ENCODE measurements at regions not wholly inside any gene's neighbourhood (a gene's known extent, or its start where the extent isn't known, plus 50 kb on each side); places are given as distances from the start of the nearest gene placed in this dataset.
"Not testable (repeated sequence)": the region's sequence is repeated elsewhere in the genome, so short reads cannot be mapped to it uniquely, and the experiment has no call there.

DNA sequence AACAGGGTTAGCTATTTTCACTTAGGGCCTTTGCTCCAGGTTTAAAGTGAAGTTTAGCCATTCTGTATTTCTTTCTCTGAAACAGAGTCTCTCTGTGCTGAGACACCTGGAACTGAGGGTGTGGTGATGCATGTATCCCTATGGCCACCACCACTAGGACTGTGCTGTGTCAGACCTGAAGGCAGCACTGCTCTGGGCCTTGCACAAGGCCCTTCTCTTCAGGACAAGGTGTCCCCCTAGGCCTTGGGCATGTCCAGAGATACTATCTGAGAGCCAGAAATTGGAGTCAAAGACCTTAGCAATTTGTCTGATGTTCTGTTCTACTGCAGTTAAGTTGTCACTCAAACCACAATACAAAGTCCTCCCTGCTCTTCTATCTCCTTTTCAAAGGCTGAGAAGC lies 1649.2 kb downstream of the AMY1C start:
- Mint-ChIP-seq H3K36me3 (no peaks in the 10 kb centered on the region), H3K9me3 (peaks cover 2 to 6% of the 10 kb centered on the region in 2 donors), H3K4me1 (no peaks in the 10 kb centered on the region), H3K4me3 (no peak overlapping the region), H3K27me3 (no peaks in the 10 kb centered on the region), H3K27ac (no peak overlapping the region)
- DNase-seq (no peak), ATAC-seq (replicated peaks) (no peak)

DNA sequence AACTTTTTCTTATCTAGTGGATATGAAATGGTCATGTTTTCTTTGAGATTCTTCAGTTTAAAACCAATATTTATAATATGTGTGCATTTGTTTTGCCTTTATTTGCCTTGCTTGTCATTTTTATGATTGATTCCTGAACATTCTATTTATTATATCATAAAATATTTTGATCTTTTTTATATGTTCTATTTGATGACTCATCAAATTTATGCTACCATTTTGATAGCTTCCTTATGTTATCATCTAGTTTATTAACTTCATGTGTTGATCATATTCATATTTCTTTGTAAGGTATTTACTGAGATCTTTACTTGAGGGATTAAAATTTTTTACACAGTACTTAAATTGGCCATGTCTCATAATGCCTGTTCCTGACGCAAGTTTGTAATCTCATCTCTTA lies 1650.0 kb downstream of the AMY1C start:
- no peak for DNase-seq
- Mint-ChIP-seq H3K27me3 (no peaks in the 10 kb centered on the region), H3K36me3 (no peaks in the 10 kb centered on the region), H3K9me3 (peaks cover under 1 to 2% of the 10 kb centered on the region in 2 donors), H3K4me3 (no peak overlapping the region), H3K27ac (no peak overlapping the region), H3K4me1 (no peaks in the 10 kb centered on the region)
- ATAC-seq (replicated peaks), result no peak

DNA sequence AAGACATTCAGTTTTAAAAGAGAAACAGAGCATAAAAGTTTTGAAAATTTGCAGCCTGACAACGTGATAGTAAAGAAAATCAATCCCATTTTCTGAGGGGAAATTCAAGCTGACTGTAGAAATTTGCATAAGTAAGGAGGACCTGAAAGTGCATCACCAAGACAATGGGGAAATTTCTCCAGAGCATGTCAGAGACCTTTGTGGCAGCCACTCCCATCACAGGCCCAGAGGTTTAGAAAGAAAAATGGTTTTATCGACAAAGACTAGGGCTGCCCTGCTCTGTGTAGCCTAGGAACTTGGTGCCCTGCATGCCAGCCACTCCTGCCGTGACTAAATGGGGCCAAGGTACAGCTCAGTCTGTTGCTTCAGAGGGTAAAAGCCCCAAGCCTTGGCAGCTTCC lies 1640.2 kb upstream of the PRMT6 start:
- Mint-ChIP-seq H3K4me3 (no peak overlapping the region), H3K27me3 (no peaks in the 10 kb centered on the region), H3K4me1 (no peaks in the 10 kb centered on the region), H3K27ac (no peak overlapping the region), H3K9me3 (peaks cover 0 to 7% of the 10 kb centered on the region in 2 donors), H3K36me3 (no peaks in the 10 kb centered on the region)
- no peak for DNase-seq
- ATAC-seq (replicated peaks), result no peak

DNA sequence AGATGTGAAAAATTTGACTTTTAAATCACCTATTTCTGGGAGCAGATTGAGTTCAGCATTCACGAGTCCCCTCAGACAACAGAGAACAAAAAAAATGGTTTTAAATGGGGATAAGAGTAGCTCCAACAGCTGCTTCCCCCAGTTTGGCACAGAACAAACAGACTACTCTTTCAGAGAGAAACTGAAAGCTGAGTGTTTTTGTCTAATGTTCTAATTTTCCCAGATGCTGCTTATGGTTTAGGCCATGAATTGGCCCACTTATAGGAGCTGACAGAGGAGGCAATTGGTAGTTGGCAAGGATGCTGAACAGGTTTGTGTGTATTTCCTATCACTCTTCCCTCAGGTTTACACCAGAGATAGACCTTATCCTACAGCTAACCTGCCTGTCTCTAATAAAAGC lies 1637.4 kb upstream of the PRMT6 start:
- DNase-seq, result no peak
- H3K27me3 Mint-ChIP-seq, result no peaks in the 10 kb centered on the region
- H3K9me3 Mint-ChIP-seq, result peaks cover 0 to 5% of the 10 kb centered on the region in 2 donors
- H3K4me1 Mint-ChIP-seq, result no peaks in the 10 kb centered on the region
- no peak overlapping the region for H3K4me3 Mint-ChIP-seq
- H3K27ac Mint-ChIP-seq, result no peak overlapping the region
- no peak for ATAC-seq (replicated peaks)
- no peaks in the 10 kb centered on the region for H3K36me3 Mint-ChIP-seq

DNA sequence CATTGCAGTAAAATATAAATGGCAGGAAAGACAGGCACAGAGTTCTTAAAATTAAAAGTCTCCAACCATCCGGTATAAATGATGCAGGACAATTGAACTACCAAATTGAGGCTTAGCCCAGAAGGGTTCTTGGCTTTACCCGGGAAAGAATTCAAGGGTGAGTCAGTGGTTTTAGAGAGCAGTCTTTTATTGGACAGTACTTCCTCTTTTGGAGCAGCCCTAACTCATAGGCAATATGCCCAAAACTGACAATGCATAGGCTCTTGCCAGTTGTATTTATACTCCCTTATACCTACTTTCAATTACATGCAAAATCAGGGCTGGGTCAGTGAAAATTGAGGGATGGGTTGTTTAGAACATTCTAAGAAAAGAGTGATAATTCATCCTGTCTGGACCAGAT lies 1628.9 kb upstream of the PRMT6 start:
- H3K4me3 Mint-ChIP-seq, result no peak overlapping the region
- ATAC-seq (replicated peaks), result no peak
- no peaks in the 10 kb centered on the region for H3K27me3 Mint-ChIP-seq
- H3K27ac Mint-ChIP-seq, result no peak overlapping the region
- no peaks in the 10 kb centered on the region for H3K4me1 Mint-ChIP-seq
- peaks cover 0 to 2% of the 10 kb centered on the region in 2 donors for H3K9me3 Mint-ChIP-seq
- DNase-seq, result no peak
- H3K36me3 Mint-ChIP-seq, result no peaks in the 10 kb centered on the region

DNA sequence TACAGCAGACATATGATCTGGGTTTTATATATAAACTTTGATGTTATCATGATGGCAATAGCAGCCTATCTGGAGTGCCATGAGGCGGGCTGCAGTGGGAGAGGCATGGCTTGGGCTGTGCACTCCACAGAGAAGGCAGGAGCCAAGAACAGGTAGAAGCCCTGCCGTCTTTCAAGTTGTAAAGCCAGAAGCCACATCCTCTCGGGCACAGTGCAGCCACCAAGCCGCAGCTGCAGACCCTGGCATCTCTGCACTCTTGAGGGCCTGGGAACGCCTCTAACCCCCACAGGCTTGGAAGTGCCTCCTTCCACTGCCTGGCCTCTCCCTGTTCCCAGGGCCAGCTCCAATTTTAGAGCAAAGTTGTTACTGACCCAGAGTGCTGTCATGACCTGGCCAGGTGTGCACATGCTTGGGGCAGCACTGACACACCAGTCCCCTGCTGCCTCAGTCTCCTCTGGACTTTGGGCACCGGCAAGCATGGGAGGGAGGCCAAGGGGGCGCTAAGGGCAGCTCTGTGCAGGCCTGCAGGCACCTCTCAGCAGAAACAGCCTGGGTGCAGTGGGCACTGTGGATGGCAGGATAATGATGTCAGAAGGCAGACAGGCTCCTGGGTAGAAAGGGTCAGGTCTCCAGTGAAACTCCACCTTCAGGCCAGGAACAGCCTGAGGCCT lies 1619.8 kb upstream of the PRMT6 start:
- Mint-ChIP-seq H3K27me3 (no peaks in the 10 kb centered on the region), H3K36me3 (no peaks in the 10 kb centered on the region), H3K9me3 (peaks cover 0 to 6% of the 10 kb centered on the region in 2 donors), H3K27ac (no peak overlapping the region), H3K4me3 (no peak overlapping the region), H3K4me1 (no peaks in the 10 kb centered on the region)
- DNase-seq, result no peak
- no peak for ATAC-seq (replicated peaks)

DNA sequence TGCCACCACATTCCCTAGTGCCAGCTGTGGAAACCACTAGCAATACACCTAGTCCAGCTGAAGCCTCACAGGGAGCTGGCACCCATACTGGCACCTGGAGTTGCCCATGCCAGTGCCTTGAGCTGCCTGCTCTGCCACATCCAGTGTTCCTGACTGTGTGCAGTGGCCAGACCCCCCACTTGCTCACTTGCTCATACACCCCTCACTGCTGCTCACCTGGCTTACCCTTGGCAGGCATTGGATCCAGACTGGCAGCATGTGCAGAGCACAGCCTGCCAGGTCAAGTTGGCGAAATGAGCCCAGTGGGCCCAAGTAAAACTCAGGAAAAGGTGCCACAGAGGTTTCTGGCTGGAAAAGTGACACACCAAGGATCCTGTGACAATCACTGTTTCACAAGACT lies 1618.6 kb upstream of the PRMT6 start:
- Mint-ChIP-seq H3K4me3 (no peak overlapping the region), H3K4me1 (no peaks in the 10 kb centered on the region), H3K27ac (no peak overlapping the region), H3K9me3 (peaks cover 0 to 6% of the 10 kb centered on the region in 2 donors), H3K27me3 (no peaks in the 10 kb centered on the region), H3K36me3 (no peaks in the 10 kb centered on the region)
- DNase-seq (no peak), ATAC-seq (replicated peaks) (no peak)

DNA sequence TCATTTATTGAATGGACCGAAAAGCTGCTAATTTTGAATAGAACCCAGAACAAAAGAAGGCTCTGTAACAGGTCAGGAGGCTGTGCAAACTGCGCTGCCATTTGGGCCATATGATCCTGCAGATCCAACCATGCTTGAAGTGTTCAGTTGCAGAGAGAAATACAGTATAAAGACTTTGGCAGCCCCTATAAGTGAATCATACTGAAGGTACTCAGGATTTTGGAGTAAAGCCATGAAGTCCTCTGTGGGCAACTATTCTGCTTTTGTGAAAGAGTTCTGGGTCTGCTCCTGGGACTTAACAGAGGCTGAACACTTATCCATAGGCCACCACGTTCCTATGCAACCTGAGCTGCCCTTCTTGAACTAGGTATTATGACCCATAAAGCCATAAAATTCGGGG lies 1613.6 kb upstream of the PRMT6 start:
- ATAC-seq (replicated peaks) (no peak), DNase-seq (no peak)
- H3K4me3 Mint-ChIP-seq, result no peak overlapping the region
- no peak overlapping the region for H3K27ac Mint-ChIP-seq
- no peaks in the 10 kb centered on the region for H3K36me3 Mint-ChIP-seq
- H3K4me1 Mint-ChIP-seq, result no peaks in the 10 kb centered on the region
- no peaks in the 10 kb centered on the region for H3K27me3 Mint-ChIP-seq
- H3K9me3 Mint-ChIP-seq, result peaks cover 0 to 3% of the 10 kb centered on the region in 2 donors

DNA sequence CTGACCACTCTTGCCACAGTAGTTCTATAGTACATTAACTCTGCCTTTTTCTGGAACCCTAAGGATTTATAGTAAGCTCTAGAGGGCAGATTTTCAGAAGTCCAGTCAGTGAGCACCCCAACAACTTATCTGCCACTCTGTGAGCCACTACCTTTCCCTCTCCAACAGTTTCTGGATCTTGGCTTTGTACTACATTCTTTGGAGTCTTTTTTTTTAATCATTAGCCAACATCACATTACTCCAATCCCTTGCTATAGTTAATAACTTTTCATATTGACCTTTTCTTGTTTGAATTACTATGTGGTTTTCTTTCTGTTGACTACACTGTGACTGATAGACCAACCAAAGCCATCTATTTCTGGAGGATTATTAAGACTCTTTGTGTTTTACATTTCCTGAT lies 1596.7 kb upstream of the PRMT6 start:
- no peaks in the 10 kb centered on the region for H3K36me3 Mint-ChIP-seq
- H3K9me3 Mint-ChIP-seq, result peaks cover 0 to 2% of the 10 kb centered on the region in 2 donors
- no peaks in the 10 kb centered on the region for H3K27me3 Mint-ChIP-seq
- ATAC-seq (replicated peaks) (no peak), DNase-seq (no peak)
- H3K4me3 Mint-ChIP-seq, result no peak overlapping the region
- no peaks in the 10 kb centered on the region for H3K4me1 Mint-ChIP-seq
- H3K27ac Mint-ChIP-seq, result no peak overlapping the region

DNA sequence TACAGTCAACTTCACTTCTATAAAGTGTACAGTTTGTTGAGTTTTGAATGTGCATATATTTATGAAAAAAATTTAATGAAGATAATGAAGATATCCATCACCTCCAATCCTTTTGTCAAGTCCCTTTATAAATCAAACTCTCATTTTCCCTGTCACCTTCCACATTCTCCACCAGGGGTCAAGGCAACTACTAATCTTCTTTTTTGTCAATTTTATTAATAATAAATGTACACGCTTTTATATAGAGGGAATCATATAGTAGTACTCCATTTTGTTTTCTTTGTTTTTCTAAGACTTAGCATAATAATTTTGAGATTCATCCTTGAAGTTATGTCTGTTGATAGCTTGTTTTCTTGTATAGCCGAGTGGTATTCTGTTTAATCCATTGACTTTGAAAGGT lies 1594.2 kb upstream of the PRMT6 start:
- no peak for ATAC-seq (replicated peaks)
- H3K27me3 Mint-ChIP-seq, result no peaks in the 10 kb centered on the region
- no peak overlapping the region for H3K4me3 Mint-ChIP-seq
- no peak for DNase-seq
- no peak overlapping the region for H3K27ac Mint-ChIP-seq
- H3K4me1 Mint-ChIP-seq, result no peaks in the 10 kb centered on the region
- H3K36me3 Mint-ChIP-seq, result no peaks in the 10 kb centered on the region
- H3K9me3 Mint-ChIP-seq, result peaks cover 0 to 2% of the 10 kb centered on the region in 2 donors

DNA sequence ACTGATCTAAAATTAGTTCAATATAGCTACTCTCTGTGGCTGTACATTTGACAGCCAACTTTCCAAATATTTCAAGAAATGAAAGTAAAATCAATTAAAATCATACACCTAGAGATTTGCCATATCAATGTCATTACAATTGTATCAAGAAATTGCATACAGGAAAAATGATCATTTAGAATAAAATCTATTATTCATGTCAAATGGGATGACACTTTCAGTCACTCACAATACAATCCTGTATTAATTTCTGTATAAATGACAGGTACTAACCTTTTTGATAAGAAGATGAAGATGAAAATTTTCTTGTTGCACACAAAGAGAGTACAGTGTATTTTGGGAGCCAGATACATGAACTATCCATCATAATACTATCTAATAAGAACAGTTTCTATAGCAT lies 1588.9 kb upstream of the PRMT6 start:
- no peak overlapping the region for H3K4me3 Mint-ChIP-seq
- H3K27me3 Mint-ChIP-seq, result no peaks in the 10 kb centered on the region
- no peaks in the 10 kb centered on the region for H3K36me3 Mint-ChIP-seq
- ATAC-seq (replicated peaks) (no peak), DNase-seq (no peak)
- peaks cover 0 to 1% of the 10 kb centered on the region in 2 donors for H3K9me3 Mint-ChIP-seq
- H3K27ac Mint-ChIP-seq, result no peak overlapping the region
- H3K4me1 Mint-ChIP-seq, result no peaks in the 10 kb centered on the region

DNA sequence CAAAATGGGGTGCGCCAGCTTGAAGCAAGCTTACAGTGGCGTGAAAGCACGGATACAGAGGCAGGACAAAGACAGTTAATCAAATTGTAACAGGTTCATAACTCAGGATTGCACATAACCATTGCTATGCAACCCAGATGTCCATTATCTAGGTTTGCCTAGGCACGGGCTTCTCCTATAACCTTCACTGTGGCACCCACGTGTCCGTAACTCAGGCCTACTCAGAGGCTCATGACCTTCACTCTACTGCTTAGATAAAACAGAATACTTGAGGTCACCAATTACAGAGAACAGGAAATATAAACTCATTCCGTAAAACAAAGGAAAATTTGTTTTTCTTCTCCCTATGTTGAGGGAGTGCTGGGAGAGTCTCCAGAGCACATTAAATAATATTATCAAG lies 1585.9 kb upstream of the PRMT6 start:
- H3K27me3 Mint-ChIP-seq; H3K9me3 Mint-ChIP-seq; DNase-seq; ATAC-seq (replicated peaks); H3K27ac Mint-ChIP-seq; H3K4me3 Mint-ChIP-seq; H3K36me3 Mint-ChIP-seq; H3K4me1 Mint-ChIP-seq: not testable (repeated sequence)

DNA sequence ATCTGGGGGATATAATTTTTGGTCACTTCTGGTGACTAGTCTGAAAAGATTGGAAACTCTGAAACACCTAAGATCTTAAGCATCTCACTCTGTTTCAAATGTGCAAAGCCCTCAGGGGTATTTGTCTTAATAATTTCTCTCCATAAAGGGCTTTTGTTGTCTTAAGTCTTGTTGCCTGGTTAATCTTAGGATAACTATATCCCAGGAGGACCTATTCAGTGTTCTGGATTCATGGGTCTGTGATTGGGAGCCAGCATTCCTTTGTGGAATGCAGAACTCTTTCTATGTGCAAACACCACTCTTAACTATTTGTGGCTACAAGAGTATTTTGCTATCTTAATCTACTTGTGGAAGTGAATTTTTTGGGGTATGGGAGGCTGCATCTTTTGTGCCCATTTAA lies 1573.0 kb upstream of the PRMT6 start:
- DNase-seq (no peak), ATAC-seq (replicated peaks) (no peak)
- no peaks in the 10 kb centered on the region for H3K27me3 Mint-ChIP-seq
- no peaks in the 10 kb centered on the region for H3K4me1 Mint-ChIP-seq
- no peak overlapping the region for H3K4me3 Mint-ChIP-seq
- peaks cover 2 to 8% of the 10 kb centered on the region in 2 donors for H3K9me3 Mint-ChIP-seq
- H3K36me3 Mint-ChIP-seq, result no peaks in the 10 kb centered on the region
- no peak overlapping the region for H3K27ac Mint-ChIP-seq

DNA sequence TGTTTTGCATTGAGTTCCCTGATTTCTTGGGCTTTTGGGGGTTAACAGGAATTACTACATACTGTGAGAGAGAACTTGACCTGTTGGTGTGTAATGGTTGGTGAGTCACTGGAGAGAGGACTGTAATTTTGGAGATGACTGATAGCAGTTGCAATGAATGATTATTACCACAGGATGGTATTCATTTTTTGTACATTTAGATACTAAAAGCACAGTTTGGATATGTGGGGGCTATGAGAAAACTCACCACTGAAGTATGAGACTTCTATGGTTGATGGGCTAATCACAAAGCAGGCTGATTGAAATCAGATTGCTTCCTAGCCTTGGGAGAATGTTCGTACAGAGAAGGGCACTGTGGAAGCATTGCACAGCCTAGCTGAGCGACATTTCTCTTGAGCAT lies 1571.3 kb upstream of the PRMT6 start:
- H3K9me3 Mint-ChIP-seq, result peaks cover 2 to 8% of the 10 kb centered on the region in 2 donors
- no peaks in the 10 kb centered on the region for H3K4me1 Mint-ChIP-seq
- DNase-seq (no peak), ATAC-seq (replicated peaks) (no peak)
- H3K27me3 Mint-ChIP-seq, result no peaks in the 10 kb centered on the region
- H3K36me3 Mint-ChIP-seq, result no peaks in the 10 kb centered on the region
- no peak overlapping the region for H3K4me3 Mint-ChIP-seq
- H3K27ac Mint-ChIP-seq, result no peak overlapping the region

DNA sequence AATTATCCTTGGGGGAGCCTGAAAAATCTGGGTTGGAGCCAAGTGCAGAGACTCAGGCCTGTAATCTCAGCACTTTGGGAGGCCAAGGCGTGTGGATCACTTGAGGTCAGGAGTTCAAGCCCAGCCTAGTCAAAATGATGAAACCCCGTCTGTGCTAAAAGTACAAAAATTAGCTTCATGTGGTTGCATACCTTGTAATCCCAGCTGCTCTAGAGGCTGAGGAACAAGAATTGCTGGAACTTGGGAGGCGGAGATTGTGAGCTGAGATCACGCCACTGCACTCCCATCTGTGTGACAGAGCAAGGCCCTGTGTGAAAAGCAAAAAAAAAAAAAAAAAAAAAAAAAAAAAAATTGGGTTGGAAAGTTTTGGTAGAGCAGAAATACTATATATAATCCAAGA lies 1563.6 kb upstream of the PRMT6 start:
- no peak overlapping the region for H3K27ac Mint-ChIP-seq
- H3K9me3 Mint-ChIP-seq, result no peaks in the 10 kb centered on the region
- no peaks in the 10 kb centered on the region for H3K4me1 Mint-ChIP-seq
- DNase-seq, result no peak
- no peaks in the 10 kb centered on the region for H3K36me3 Mint-ChIP-seq
- no peak for ATAC-seq (replicated peaks)
- H3K27me3 Mint-ChIP-seq, result no peaks in the 10 kb centered on the region
- H3K4me3 Mint-ChIP-seq, result no peak overlapping the region

DNA sequence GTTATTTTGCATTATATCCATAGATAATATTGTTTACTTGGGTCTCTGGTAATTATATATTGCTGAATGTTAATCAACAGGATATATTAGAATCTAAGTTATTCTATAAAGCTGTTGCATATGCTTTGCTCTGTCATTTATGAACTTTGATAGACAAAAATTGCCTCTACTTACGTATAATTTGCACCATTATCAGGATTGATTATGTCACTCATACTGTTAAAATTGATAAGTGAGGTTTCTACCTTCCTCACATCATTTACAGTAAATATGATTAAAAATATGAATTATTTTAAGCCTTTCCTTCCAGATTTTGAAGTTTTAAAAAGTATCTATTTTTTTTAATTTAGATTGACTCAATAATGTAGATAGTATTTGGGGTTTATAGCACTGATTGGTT lies 1540.4 kb upstream of the PRMT6 start:
- no peak for DNase-seq
- Mint-ChIP-seq H3K9me3 (no peaks in the 10 kb centered on the region), H3K4me1 (no peaks in the 10 kb centered on the region), H3K27ac (no peak overlapping the region), H3K27me3 (no peaks in the 10 kb centered on the region), H3K4me3 (no peak overlapping the region), H3K36me3 (no peaks in the 10 kb centered on the region)
- no peak for ATAC-seq (replicated peaks)

Measured in stimulated activated naive B cell treated with anti-CD40 and anti-IgM and Interleukin-4, amounts not matched to agents 10 μg/mL and 1 μg/mL and 100 μg/mL, for 72 hours (primary cell).